Uterus (tissue), 3 donors: ENCODE measurements at regions not wholly inside any gene's neighbourhood (a gene's known extent, or its start where the extent isn't known, plus 50 kb on each side); places are given as distances from the start of the nearest gene placed in this dataset.
"Not testable (repeated sequence)": the region's sequence is repeated elsewhere in the genome, so short reads cannot be mapped to it uniquely, and the experiment has no call there.

ENCODE experiments used
- DNase-seq, 2 donors: peaks; one replicate each; pipeline ENCODE4 v3.0.0-alpha.2; 2019 to 2020
- H3K27ac ChIP-seq, 2 donors: fragments of 200-600 bp; sonication (generic); 1 replicate in 1 of 2; 2 replicates in 1 of 2; pipeline ENCODE4 v1.5.1; 2016 to 2018
- H3K27me3 ChIP-seq, 2 donors: fragments of 200-600 bp; sonication (generic); one replicate each; pipeline ENCODE4 v1.5.1; 2018 to 2019; ENCODE audit warnings: control low read depth in 1 of 2
- H3K36me3 ChIP-seq, 2 donors: fragments of 200-600 bp; sonication (generic); one replicate each; pipeline ENCODE4 v1.5.1; 2019; ENCODE audit warnings: control low read depth in 1 of 2
- H3K4me1 ChIP-seq, 2 donors: fragments of 200-600 bp; sonication (generic); one replicate each; pipeline ENCODE4 v1.5.1; 2018 to 2019; ENCODE audit warnings: control low read depth in 1 of 2
- H3K4me3 ChIP-seq, 2 donors: fragments of 200-600 bp; sonication (generic); 1 replicate in 1 of 2; 2 replicates in 1 of 2; pipeline ENCODE4 v1.5.1; 2018 to 2019; ENCODE audit warnings: mild to moderate bottlenecking in 1 of 2
- H3K9me3 ChIP-seq, 2 donors: fragments of 200-600 bp; sonication (generic); one replicate each; pipeline ENCODE4 v1.5.1; 2019; ENCODE audit warnings: control low read depth in 1 of 2
- CTCF ChIP-seq, 4 experiments: fragments of 200-600 bp in 2 of 4; fragments of 450-650 bp in 2 of 4; sonication (generic) in 2 of 4; IDR thresholded peaks; one replicate each; pipeline ENCODE4 v1.5.1; 2016 to 2019; ENCODE audit warnings: antibody characterized with exemption in 4 of 4, mild to moderate bottlenecking in 2 of 4, moderate library complexity in 1 of 4
- POLR2A ChIP-seq, 2 donors: fragments of 450-650 bp; IDR thresholded peaks; one replicate each; pipeline ENCODE4 v1.6.1; 2016; ENCODE audit warnings: antibody characterized with exemption in 2 of 2, mild to moderate bottlenecking in 1 of 2, moderate library complexity in 1 of 2
- intact Hi-C: fragments of 100-400 bp; cut with DNase I; formaldehyde crosslinking; loops from one replicate; pipeline ENCODE4 v1.15.1; 2023; ENCODE audit warnings: low total_unique reads
- donor health status: DM: yes; HTN: yes; CAD: no.

- H3K36me3 ChIP-seq, result no peaks in the 10 kb centered on the region
- no peaks in the 10 kb centered on the region for H3K4me1 ChIP-seq
- H3K4me3 ChIP-seq, result no peak overlapping the region
- intact Hi-C loops, result no loop called here
- no peaks in the 10 kb centered on the region for H3K27me3 ChIP-seq
- TF ChIP-seq POLR2A (IDR thresholded peaks at IDR 0.05), result no peak
- TF ChIP-seq CTCF (IDR thresholded peaks at IDR 0.05), result no peak
- no peak for DNase-seq
- H3K9me3 ChIP-seq, result no peaks in the 10 kb centered on the region
- H3K27ac ChIP-seq, result no peak overlapping the region
These were observed 75.3 kb upstream of the SERPINE2 start for GRCh38 chr2:224114428-224114827.

GRCh38 chr2:224113930-224114329, 74.8 kb upstream of the SERPINE2 start:
- H3K4me3 ChIP-seq, H3K27ac ChIP-seq, DNase-seq, intact Hi-C loops, H3K9me3 ChIP-seq, H3K27me3 ChIP-seq, H3K36me3 ChIP-seq, H3K4me1 ChIP-seq: not testable (repeated sequence)

GRCh38 chr2:224111576-224111975, 72.5 kb upstream of the SERPINE2 start:
- no peak overlapping the region for H3K27ac ChIP-seq
- no peak for DNase-seq
- no peaks in the 10 kb centered on the region for H3K27me3 ChIP-seq
- intact Hi-C loops, result no loop called here
- no peak for TF ChIP-seq POLR2A (IDR thresholded peaks at IDR 0.05)
- no peaks in the 10 kb centered on the region for H3K36me3 ChIP-seq
- no peak overlapping the region for H3K4me3 ChIP-seq
- no peaks in the 10 kb centered on the region for H3K9me3 ChIP-seq
- no peaks in the 10 kb centered on the region for H3K4me1 ChIP-seq

DNA sequence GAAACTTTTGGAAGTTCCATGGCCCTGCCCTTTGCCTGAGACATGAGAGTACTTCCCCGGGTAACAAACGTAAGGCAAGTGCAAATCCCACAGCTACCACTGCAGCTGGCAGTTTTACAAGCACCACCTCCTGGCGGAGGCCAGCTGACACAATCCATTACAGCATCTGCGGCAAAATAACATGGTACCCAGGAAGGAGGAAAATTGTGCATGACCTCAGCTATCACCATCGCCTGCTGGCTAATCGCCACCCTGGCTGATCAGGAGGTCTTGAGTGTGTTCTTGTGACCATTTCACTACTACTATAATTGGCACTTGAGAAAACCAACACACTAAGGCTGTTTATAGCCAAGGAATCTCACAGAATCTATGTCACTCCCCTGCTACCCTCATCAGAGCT, 71.7 kb upstream of the SERPINE2 start:
- no peaks in the 10 kb centered on the region for H3K36me3 ChIP-seq
- no peak for DNase-seq
- no peaks in the 10 kb centered on the region for H3K27me3 ChIP-seq
- intact Hi-C loops, result no loop called here
- no peak overlapping the region for H3K4me3 ChIP-seq
- H3K27ac ChIP-seq, result no peak overlapping the region
- no peaks in the 10 kb centered on the region for H3K4me1 ChIP-seq
- no peaks in the 10 kb centered on the region for H3K9me3 ChIP-seq
- no peak for TF ChIP-seq POLR2A (IDR thresholded peaks at IDR 0.05)
- no peak for TF ChIP-seq CTCF (IDR thresholded peaks at IDR 0.05)

DNA sequence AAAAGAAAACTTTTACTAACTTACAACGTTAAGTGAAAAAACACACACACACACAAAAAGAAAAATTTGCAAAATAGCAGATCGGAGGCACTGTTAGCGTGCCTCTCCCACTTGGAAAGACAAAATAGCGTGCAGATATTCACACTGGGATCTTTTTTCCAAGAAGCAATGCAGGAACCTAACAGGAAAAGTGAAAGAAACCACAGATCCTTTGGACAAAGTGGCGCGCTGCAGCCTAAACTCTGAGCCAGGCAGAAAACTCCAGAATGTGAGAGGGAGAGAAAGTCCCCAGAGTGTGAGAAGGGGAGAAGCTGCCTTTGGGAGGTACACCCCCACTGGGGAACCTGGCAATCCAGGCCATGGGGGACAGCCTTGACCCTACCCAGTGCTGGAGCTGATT, 70.7 kb upstream of the SERPINE2 start:
- Histone ChIP-seq H3K27ac (no peak overlapping the region), H3K9me3 (no peaks in the 10 kb centered on the region), H3K4me3 (no peak overlapping the region), H3K27me3 (no peaks in the 10 kb centered on the region), H3K4me1 (no peaks in the 10 kb centered on the region), H3K36me3 (no peaks in the 10 kb centered on the region)
- intact Hi-C loops, result no loop called here
- TF ChIP-seq POLR2A (IDR thresholded peaks at IDR 0.05), result no peak
- no peak for TF ChIP-seq CTCF (IDR thresholded peaks at IDR 0.05)
- no peak for DNase-seq

GRCh38 chr2:224106794-224107193, 67.7 kb upstream of the SERPINE2 start:
- Histone ChIP-seq H3K4me3 (no peak overlapping the region), H3K27ac (no peak overlapping the region), H3K36me3 (no peaks in the 10 kb centered on the region), H3K4me1 (no peaks in the 10 kb centered on the region), H3K9me3 (no peaks in the 10 kb centered on the region), H3K27me3 (no peaks in the 10 kb centered on the region)
- no peak for DNase-seq
- intact Hi-C loops, result no loop called here
- TF ChIP-seq CTCF (IDR thresholded peaks at IDR 0.05) (no peak), POLR2A (IDR thresholded peaks at IDR 0.05) (no peak)
